Mesenchymal stem cell (in vitro differentiated cells and primary cell): ENCODE measurements at regions not wholly inside any gene's neighbourhood (a gene's known extent, or its start where the extent isn't known, plus 50 kb on each side); places are given as distances from the start of the nearest gene placed in this dataset.

Experiments used
- DNase-seq: peaks from one replicate; pipeline ENCODE4 v3.0.0-alpha.2; 2013
- H2AFZ ChIP-seq: one replicate; pipeline ENCODE4 v1.6.1; 2013; ENCODE audit warnings: low read depth, mild to moderate bottlenecking, control low read depth, inconsistent platforms, low read length, moderate library complexity
- H2AK5ac ChIP-seq: 2 replicates; pipeline ENCODE4 v1.6.1; 2013; ENCODE audit warnings: low read length, moderate library complexity, mild to moderate bottlenecking, inconsistent platforms; ENCODE audit not compliant: severe bottlenecking
- H2BK120ac ChIP-seq: one replicate; pipeline ENCODE4 v1.6.1; 2013; ENCODE audit warnings: low read depth, mild to moderate bottlenecking, inconsistent platforms, low read length, moderate library complexity
- H2BK12ac ChIP-seq, 2 experiments: one replicate each; pipeline ENCODE4 v1.6.1; 2013; ENCODE audit warnings: inconsistent platforms in 2 of 2, low read length in 2 of 2, mild to moderate bottlenecking in 2 of 2, moderate library complexity in 2 of 2, control low read depth in 1 of 2
- H2BK15ac ChIP-seq: one replicate; pipeline ENCODE4 v1.6.1; 2013; ENCODE audit warnings: mild to moderate bottlenecking, low read depth, inconsistent platforms; ENCODE audit not compliant: poor library complexity, severe bottlenecking
- H2BK5ac ChIP-seq: 2 replicates; pipeline ENCODE4 v1.6.1; 2013; ENCODE audit warnings: low read depth, mild to moderate bottlenecking, low read length, control low read depth, inconsistent platforms; ENCODE audit not compliant: poor library complexity, severe bottlenecking
- H3K14ac ChIP-seq, 2 experiments: one replicate each; pipeline ENCODE4 v1.6.1; 2013; ENCODE audit warnings: inconsistent platforms in 2 of 2, low read length in 2 of 2, control low read depth in 1 of 2, mild to moderate bottlenecking in 1 of 2, moderate library complexity in 1 of 2
- H3K18ac ChIP-seq, 2 experiments: one replicate each; pipeline ENCODE4 v1.6.1; 2013; ENCODE audit warnings: inconsistent platforms in 2 of 2, low read length in 2 of 2, control low read depth in 1 of 2, low read depth in 1 of 2, mild to moderate bottlenecking in 1 of 2
- H3K23ac ChIP-seq, 2 experiments: one replicate each; pipeline ENCODE4 v1.6.1; 2013; ENCODE audit warnings: inconsistent platforms in 2 of 2, low read length in 2 of 2, mild to moderate bottlenecking in 2 of 2, moderate library complexity in 2 of 2, control low read depth in 1 of 2
- H3K27ac ChIP-seq: 2 replicates; pipeline ENCODE4 v1.5.1; 2013; ENCODE audit warnings: mild to moderate bottlenecking, moderate library complexity, low read length, control low read depth, inconsistent platforms; ENCODE audit not compliant: poor library complexity, severe bottlenecking
- H3K27me3 ChIP-seq, 2 experiments: 2 replicates each; pipeline versions ENCODE4 v1.6.1 to v1.7.0; 2013; ENCODE audit warnings: low read length in 2 of 2, mild to moderate bottlenecking in 2 of 2, moderate library complexity in 2 of 2, control low read depth in 1 of 2, inconsistent platforms in 1 of 2; ENCODE audit not compliant: control insufficient read depth in 1 of 2, insufficient read depth in 1 of 2
- H3K36me3 ChIP-seq, 2 experiments: 2 replicates each; pipeline versions ENCODE4 v1.6.1 to v1.7.0; 2013; ENCODE audit warnings: low read length in 2 of 2, control low read depth in 1 of 2, inconsistent platforms in 1 of 2, low read depth in 1 of 2, mild to moderate bottlenecking in 1 of 2; ENCODE audit not compliant: insufficient read depth in 2 of 2, control insufficient read depth in 1 of 2
- H3K4ac ChIP-seq, 2 experiments: one replicate each; pipeline ENCODE4 v1.6.1; 2013; ENCODE audit warnings: inconsistent platforms in 2 of 2, low read length in 2 of 2, mild to moderate bottlenecking in 2 of 2, moderate library complexity in 2 of 2, control low read depth in 1 of 2, low read depth in 1 of 2
- H3K4me1 ChIP-seq: 2 replicates; pipeline ENCODE4 v1.6.1; 2013; ENCODE audit warnings: low read depth, low read length, control low read depth; ENCODE audit not compliant: control insufficient read depth, insufficient read depth
- H3K4me2 ChIP-seq: 2 replicates; pipeline ENCODE4 v1.6.1; 2013; ENCODE audit warnings: low read length, mild to moderate bottlenecking, inconsistent platforms; ENCODE audit not compliant: poor library complexity, severe bottlenecking
- H3K4me3 ChIP-seq, 2 experiments: 2 replicates each; pipeline versions ENCODE4 v1.5.1 to v1.7.0; 2013; ENCODE audit warnings: low read length in 2 of 2, mild to moderate bottlenecking in 2 of 2, control low read depth in 1 of 2, low read depth in 1 of 2; ENCODE audit not compliant: insufficient read depth in 1 of 2
- H3K79me1 ChIP-seq: replicated peaks from 2 replicates; pipeline ENCODE4 v1.6.1; 2013; ENCODE audit warnings: mild to moderate bottlenecking, control low read depth, low read length, inconsistent platforms; ENCODE audit not compliant: poor library complexity, severe bottlenecking
- H3K9ac ChIP-seq: 2 replicates; pipeline ENCODE4 v1.7.0; 2013; ENCODE audit warnings: mild to moderate bottlenecking, low read length, moderate library complexity
- H3K9me3 ChIP-seq: 2 replicates; pipeline ENCODE4 v1.7.0; 2013; ENCODE audit warnings: mild to moderate bottlenecking, low read length; ENCODE audit not compliant: control insufficient read depth
- H4K8ac ChIP-seq: one replicate; pipeline ENCODE4 v1.6.1; 2013; ENCODE audit warnings: inconsistent platforms, mild to moderate bottlenecking, low read length, moderate library complexity
- H4K91ac ChIP-seq: one replicate; pipeline ENCODE4 v1.6.1; 2013; ENCODE audit warnings: mild to moderate bottlenecking, low read length, inconsistent platforms
- WGBS: methylation state at CpG from one replicate; pipeline ENCODE4 v1.1.7; 2013; ENCODE audit warnings: mixed read lengths; 5-methylcytosine and 5-hydroxymethylcytosine counted together

- H2BK15ac ChIP-seq = no peak overlapping the region
- no peak overlapping the region for H3K23ac ChIP-seq
- no peak overlapping the region for H2AK5ac ChIP-seq
- no peak overlapping the region for H4K8ac ChIP-seq
- DNase-seq = no peak
- no peaks in the 10 kb centered on the region for H3K27me3 ChIP-seq
- no peak overlapping the region for H3K4me3 ChIP-seq
- H3K36me3 ChIP-seq = no peaks in the 10 kb centered on the region
- no peak overlapping the region for H2BK5ac ChIP-seq
- no peak overlapping the region for H3K4ac ChIP-seq
- no peaks in the 10 kb centered on the region for H3K4me1 ChIP-seq
- no peaks in the 10 kb centered on the region for H3K9me3 ChIP-seq
- no peak overlapping the region for H3K14ac ChIP-seq
- no peak overlapping the region for H3K27ac ChIP-seq
- no peak overlapping the region for H3K18ac ChIP-seq
- no peak overlapping the region for H2AFZ ChIP-seq
- H3K9ac ChIP-seq = no peak overlapping the region
- no peak overlapping the region for H2BK120ac ChIP-seq
- H3K79me1 ChIP-seq = no peaks in the 10 kb centered on the region
- no peak overlapping the region for H2BK12ac ChIP-seq
- H4K91ac ChIP-seq = no peak overlapping the region
- WGBS = 100% methylated on average over 1 of the region's 3 CpGs
- H3K4me2 ChIP-seq = no peak overlapping the region
Measured at GRCh38 chr12:16675438-16675837, 69.5 kb upstream of the LMO3 start.

DNA sequence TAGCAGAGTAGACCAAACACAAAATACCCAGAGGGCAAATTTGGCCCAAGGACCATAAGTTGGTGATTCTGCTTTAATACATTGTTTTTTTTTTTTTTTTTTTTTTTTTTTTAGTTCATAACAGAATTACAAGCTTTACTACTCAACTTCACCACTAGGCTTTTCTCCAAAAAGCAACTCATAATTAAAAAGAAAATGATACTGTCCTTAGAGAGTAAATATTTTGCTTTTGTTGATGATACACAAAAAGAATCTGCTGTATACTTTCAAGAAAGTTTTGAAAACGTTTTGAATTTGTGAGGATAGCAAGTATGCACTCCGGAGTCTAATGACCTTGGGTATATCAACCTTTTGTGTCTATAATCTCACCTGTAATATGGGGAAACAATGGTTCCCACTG is 68.9 kb upstream of the LMO3 start:
- H4K91ac ChIP-seq = no peak overlapping the region
- no peaks in the 10 kb centered on the region for H3K27me3 ChIP-seq
- H3K4ac ChIP-seq = no peak overlapping the region
- no peak overlapping the region for H3K4me3 ChIP-seq
- no peak for DNase-seq
- H3K23ac ChIP-seq = no peak overlapping the region
- WGBS = 33% methylated on average over 1 of the region's 2 CpGs
- H4K8ac ChIP-seq = no peak overlapping the region
- H2BK120ac ChIP-seq = no peak overlapping the region
- H3K4me1 ChIP-seq = no peaks in the 10 kb centered on the region
- no peak overlapping the region for H2BK15ac ChIP-seq
- no peaks in the 10 kb centered on the region for H3K36me3 ChIP-seq
- H3K4me2 ChIP-seq = no peak overlapping the region
- no peak overlapping the region for H3K14ac ChIP-seq
- no peak overlapping the region for H2AFZ ChIP-seq
- no peaks in the 10 kb centered on the region for H3K79me1 ChIP-seq
- no peak overlapping the region for H3K18ac ChIP-seq
- no peaks in the 10 kb centered on the region for H3K9me3 ChIP-seq
- H2AK5ac ChIP-seq = no peak overlapping the region
- H3K9ac ChIP-seq = no peak overlapping the region
- no peak overlapping the region for H2BK5ac ChIP-seq
- H2BK12ac ChIP-seq = no peak overlapping the region
- H3K27ac ChIP-seq = no peak overlapping the region

DNA sequence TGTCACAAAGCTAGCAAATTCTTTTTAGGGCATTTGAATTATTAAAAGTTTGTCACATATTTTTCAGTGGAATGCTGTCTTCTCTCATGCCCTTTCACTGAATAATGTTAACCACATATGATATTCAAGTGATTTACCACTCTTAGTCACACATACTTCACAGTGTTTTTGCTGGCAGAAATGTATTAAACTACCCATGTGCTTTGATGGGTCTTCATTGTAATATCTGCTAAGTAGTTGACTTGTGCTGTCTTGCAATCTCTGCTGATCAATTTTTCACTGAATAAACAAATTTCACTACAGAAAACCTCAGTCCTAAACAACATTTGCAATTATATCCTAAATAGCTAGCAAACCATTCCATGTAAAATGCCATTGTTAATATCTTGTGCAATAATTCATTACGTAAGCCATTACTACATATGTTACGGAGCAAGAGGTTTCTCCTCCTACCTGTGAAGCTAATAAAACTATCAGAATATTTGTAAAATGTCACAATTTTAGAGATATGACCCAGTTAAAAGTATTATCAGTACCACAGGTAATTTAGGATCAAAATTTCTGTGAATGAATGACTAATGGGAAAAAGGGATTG is 64.6 kb upstream of the LMO3 start:
- Histone ChIP-seq H3K4me3 (no peak overlapping the region), H3K9ac (no peak overlapping the region), H3K14ac (no peak overlapping the region), H3K4me2 (no peak overlapping the region), H2AFZ (no peak overlapping the region), H3K4ac (no peak overlapping the region), H3K27me3 (no peaks in the 10 kb centered on the region), H3K23ac (no peak overlapping the region), H3K36me3 (no peaks in the 10 kb centered on the region), H3K9me3 (no peaks in the 10 kb centered on the region), H2AK5ac (no peak overlapping the region), H3K18ac (no peak overlapping the region), H2BK5ac (no peak overlapping the region), H3K4me1 (no peaks in the 10 kb centered on the region), H2BK12ac (no peak overlapping the region), H2BK15ac (no peak overlapping the region), H2BK120ac (no peak overlapping the region), H3K27ac (no peak overlapping the region), H4K91ac (no peak overlapping the region), H3K79me1 (no peaks in the 10 kb centered on the region), H4K8ac (no peak overlapping the region)
- 100% methylated on average over 1 of the region's 2 CpGs for WGBS
- DNase-seq = no peak

GRCh38 chr12:16669756-16670155 is 63.8 kb upstream of the LMO3 start:
- Histone ChIP-seq H3K14ac (no peak overlapping the region), H3K4me3 (no peak overlapping the region), H3K4me1 (no peaks in the 10 kb centered on the region), H3K27me3 (no peaks in the 10 kb centered on the region), H3K79me1 (no peaks in the 10 kb centered on the region), H4K8ac (no peak overlapping the region), H3K36me3 (no peaks in the 10 kb centered on the region), H3K23ac (no peak overlapping the region), H3K18ac (no peak overlapping the region), H3K9ac (no peak overlapping the region), H2BK120ac (no peak overlapping the region), H3K27ac (no peak overlapping the region), H4K91ac (no peak overlapping the region), H3K9me3 (no peaks in the 10 kb centered on the region), H2BK15ac (no peak overlapping the region), H3K4ac (no peak overlapping the region), H2BK12ac (no peak overlapping the region), H3K4me2 (no peak overlapping the region), H2AFZ (no peak overlapping the region), H2BK5ac (no peak overlapping the region), H2AK5ac (no peak overlapping the region)
- no peak for DNase-seq
- WGBS = 89% methylated on average over 1 of the region's 1 CpG
